ENCODE measurements at regions not wholly inside any gene's neighbourhood (a gene's known extent, or its start where the extent isn't known, plus 50 kb on each side); places are given as distances from the start of the nearest gene placed in this dataset.

DNA sequence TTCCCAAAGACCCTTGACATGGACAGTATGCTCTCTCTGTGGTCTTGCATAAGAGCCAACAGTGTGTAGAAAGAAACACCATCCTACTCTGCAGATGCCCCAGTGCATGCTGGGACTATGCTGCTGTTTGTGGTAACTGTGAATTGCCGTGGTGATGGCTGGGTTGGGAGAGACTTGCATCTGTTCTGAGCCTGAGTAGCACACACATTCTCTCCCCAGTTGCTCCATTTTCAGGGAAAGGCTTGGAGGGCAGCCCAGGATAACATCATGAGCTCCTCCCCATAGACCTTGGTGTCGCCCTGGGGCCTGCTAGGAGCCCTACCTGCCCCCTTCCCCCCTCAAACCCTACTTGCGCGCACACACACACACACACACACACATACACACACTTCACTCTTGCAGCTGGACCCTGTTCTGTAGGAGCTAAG lies 120.9 kb upstream of the IPO9 start:
- no peak overlapping the region for H3K4me3 Mint-ChIP-seq
- no peaks in the 10 kb centered on the region for H3K4me1 Mint-ChIP-seq
- peaks cover 10% of the 10 kb centered on the region for H3K27me3 Mint-ChIP-seq
- no peak for DNase-seq
- no peak overlapping the region for H3K27ac Mint-ChIP-seq
- H3K36me3 Mint-ChIP-seq: no peaks in the 10 kb centered on the region
- no peaks in the 10 kb centered on the region for H3K9me3 Mint-ChIP-seq

DNA sequence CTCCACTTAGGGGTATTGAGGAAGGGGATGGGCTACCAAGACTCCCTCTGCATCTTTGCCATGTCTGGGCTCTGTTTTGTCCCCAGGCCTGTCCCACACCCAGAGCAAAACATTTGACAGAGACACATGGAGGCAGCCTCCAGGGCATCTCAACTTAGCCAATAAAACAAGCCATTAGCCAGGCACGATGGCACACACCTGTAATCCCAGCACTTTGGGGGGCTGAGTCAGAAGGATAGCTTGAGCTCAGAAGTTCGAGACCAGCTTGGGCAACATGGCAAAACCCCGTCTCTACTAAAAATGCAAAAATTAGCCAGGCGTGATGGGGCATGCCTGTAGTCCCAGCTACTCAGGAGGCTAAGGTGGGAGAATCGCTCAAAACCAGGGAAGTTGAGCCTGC lies 120.3 kb upstream of the IPO9 start:
- Mint-ChIP-seq H3K4me1 (no peaks in the 10 kb centered on the region), H3K9me3 (no peaks in the 10 kb centered on the region), H3K36me3 (no peaks in the 10 kb centered on the region), H3K27ac (no peak overlapping the region), H3K27me3 (peaks cover 10% of the 10 kb centered on the region), H3K4me3 (no peak overlapping the region)
- no peak for DNase-seq

DNA sequence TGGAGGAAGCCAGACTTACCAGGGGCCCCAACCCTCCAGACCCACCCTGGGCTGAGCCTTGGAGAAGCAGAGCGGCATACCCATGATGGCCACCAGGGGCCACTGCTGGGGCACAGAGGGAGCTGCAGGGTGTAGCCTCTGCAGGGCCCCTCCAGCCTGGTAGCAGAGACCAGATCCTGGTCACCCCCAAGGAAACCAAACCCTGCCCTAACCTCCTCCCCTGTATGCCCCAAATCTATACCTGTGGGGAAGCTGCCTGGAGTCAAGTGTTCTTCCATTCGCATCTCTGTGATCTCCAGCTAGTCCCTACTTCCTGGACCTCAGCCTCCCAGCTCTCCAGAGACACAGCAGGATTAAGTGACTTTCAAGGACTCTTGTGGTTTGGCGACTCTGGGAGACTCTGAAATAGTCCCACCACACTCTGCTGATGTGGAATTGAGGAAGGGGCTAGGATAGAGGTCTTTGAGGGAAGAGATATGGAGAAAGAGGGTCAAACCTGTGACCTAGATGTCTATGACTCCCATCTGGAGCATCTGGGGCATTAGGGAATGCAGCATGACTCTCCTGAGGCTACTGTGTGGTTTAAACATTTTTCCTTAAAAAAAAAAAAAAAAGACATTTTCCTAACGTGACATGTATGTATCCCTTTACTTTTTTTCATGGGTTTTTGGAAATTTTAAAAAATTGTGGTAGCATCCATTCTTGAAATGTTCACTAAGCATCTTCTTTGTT lies 119.2 kb upstream of the IPO9 start:
- no peak overlapping the region for H3K27ac Mint-ChIP-seq
- H3K9me3 Mint-ChIP-seq: no peaks in the 10 kb centered on the region

DNA sequence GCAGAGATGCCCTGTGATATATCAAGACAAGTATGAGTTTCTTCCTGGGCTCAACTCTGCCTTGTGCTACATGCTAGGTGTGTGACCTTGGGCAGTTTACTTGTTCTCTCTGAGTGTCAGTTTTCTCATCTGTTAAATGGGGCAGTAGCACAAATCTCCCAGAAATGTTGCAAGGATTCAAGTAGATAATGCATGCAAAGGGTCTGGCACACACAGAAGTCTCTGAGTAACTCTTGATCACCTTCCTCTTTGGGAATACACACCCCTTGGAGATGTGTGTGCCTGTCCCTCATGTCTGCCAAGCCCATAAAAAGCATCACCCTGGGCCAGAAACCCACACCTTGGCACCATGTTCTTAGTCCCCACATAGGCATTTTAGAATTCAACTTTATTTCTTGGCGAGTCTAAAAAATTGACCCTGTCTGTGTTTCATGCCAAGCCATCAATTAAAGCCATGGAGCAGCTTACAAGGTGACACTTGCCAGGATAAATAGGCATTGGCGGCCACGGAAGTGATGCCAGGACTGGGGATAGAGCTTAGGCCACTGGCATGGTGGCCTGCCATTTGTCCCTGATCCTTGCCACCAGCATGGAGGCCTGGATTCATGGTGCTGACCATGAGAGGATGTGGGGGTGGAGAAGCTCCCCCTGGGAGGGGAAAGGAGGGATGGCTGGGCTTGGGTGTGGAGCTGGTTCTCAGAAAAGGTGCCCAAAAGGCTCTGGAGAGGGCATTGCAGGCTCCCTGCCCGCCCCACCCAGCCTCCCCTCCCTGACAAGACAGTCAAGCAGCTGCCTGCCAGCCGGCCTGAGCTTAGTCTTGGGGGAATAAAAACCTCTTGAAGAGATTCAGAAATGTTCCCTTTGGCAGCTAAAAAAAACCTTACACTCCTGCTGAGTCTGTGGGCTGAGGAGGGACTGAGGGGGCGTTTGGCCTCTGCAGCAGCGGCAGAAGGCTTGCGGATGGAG lies 118.0 kb upstream of the IPO9 start:
- Mint-ChIP-seq H3K27me3 (peaks cover under 1% of the 10 kb centered on the region), H3K9me3 (no peaks in the 10 kb centered on the region), H3K27ac (no peak overlapping the region), H3K36me3 (no peaks in the 10 kb centered on the region), H3K4me1 (no peaks in the 10 kb centered on the region), H3K4me3 (no peak overlapping the region)
- no peak for DNase-seq

More for the DNA sequence above, 119.2 kb upstream of the IPO9 start:
- H3K27me3 Mint-ChIP-seq: peaks cover 10% of the 10 kb centered on the region
- peak; percentile 65 for DNase-seq
- no peaks in the 10 kb centered on the region for H3K36me3 Mint-ChIP-seq
- no peak overlapping the region for H3K4me3 Mint-ChIP-seq
- no peaks in the 10 kb centered on the region for H3K4me1 Mint-ChIP-seq

DNA sequence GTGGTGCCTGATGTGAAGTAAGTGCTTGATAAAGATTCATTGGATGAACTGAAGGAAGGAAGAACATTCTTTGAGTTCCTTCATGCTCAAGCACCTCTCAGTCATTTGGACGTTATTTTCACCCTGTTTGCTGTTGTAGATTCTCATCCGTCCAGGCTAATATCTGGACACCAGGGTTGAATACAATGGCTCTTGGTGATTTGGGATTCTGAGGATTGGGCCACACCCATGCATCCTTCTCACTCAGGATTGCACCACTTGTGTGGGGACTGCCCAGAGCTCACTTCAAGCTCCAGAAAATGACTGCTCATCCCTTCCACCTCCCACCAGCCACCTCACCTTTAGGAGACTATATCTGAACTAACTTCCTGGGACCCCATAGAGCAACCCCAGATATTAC lies 117.1 kb upstream of the IPO9 start:
- H3K27ac Mint-ChIP-seq: no peak overlapping the region

DNA sequence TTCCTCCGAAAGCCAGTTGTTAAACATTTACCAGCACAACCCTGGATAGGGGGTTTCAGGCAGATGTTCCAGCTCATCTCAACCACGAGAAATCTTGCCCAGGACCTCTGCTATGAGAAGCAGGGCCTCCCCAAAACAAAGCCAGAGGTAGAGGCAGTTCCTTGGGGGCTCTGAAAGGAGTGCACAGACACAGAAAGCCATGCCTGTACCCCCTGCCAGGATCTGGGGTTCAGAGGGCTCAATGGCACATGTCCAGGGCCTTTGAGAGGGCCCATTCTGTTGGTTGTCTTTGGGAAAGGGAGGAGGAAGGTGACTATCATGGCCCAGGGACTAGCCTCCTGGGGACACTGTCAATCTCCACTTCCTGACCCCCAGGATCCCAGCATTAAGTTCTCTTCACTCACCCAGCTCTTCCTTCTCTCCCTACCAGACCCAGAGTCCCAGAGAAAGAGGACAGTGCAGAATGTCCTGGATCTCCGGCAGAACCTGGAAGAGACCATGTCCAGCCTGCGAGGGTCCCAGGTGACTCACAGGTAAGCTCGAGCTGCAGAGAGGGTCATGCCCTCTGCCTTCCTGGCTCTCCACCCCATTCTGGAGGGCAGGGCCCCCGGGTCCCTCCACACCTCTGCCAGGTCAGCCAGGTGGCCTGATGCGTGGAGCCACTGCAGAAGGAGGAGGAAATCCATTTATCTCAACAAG lies 116.4 kb upstream of the IPO9 start:
- H3K27ac Mint-ChIP-seq: no peak overlapping the region
- no peaks in the 10 kb centered on the region for H3K9me3 Mint-ChIP-seq
- no peak for DNase-seq
- H3K4me3 Mint-ChIP-seq: no peak overlapping the region
- H3K27me3 Mint-ChIP-seq: no peaks in the 10 kb centered on the region
- H3K36me3 Mint-ChIP-seq: no peaks in the 10 kb centered on the region
- no peaks in the 10 kb centered on the region for H3K4me1 Mint-ChIP-seq

More for the DNA sequence above, 117.1 kb upstream of the IPO9 start:
- Mint-ChIP-seq H3K27me3 (no peaks in the 10 kb centered on the region), H3K36me3 (no peaks in the 10 kb centered on the region), H3K9me3 (no peaks in the 10 kb centered on the region), H3K4me3 (no peak overlapping the region), H3K4me1 (no peaks in the 10 kb centered on the region)
- no peak for DNase-seq

DNA sequence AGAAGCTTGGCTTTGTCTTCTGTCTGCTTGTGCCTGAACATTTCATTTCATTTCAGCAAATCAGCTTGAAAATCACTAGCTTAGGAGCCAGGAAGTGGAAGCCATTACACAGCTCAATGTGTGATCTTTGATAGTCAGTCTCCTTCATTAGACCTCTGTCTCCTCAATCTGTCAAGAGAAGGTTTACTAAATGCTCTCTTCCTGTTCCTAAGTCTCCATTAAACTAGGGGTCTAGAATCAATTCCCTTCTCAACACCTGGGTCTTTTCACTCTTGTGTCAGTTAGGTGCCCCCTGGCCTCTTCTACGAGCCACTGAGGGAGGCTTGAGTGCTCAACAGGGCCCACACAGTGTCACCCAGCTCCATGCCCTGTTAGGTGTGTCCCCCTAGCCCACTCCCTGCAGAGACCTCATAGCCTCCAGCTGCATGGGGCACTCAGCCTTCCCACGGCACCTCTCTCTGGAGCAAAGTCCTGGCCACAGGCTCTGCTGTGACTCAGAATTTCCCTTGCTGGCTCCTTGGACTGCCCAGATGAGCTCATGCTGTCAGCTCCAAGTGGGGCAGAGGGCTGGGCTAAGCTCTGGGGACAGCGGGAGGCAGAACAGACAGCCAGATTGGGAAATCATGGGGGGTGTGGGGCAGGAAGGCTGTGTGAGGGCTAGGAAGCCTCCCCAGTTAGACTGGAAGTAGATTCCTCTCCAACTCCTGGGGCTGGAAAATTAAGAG lies 115.7 kb upstream of the IPO9 start:
- Mint-ChIP-seq H3K9me3 (no peaks in the 10 kb centered on the region), H3K27me3 (no peaks in the 10 kb centered on the region), H3K4me3 (no peak overlapping the region), H3K36me3 (no peaks in the 10 kb centered on the region), H3K4me1 (no peaks in the 10 kb centered on the region), H3K27ac (no peak overlapping the region)
- no peak for DNase-seq

DNA sequence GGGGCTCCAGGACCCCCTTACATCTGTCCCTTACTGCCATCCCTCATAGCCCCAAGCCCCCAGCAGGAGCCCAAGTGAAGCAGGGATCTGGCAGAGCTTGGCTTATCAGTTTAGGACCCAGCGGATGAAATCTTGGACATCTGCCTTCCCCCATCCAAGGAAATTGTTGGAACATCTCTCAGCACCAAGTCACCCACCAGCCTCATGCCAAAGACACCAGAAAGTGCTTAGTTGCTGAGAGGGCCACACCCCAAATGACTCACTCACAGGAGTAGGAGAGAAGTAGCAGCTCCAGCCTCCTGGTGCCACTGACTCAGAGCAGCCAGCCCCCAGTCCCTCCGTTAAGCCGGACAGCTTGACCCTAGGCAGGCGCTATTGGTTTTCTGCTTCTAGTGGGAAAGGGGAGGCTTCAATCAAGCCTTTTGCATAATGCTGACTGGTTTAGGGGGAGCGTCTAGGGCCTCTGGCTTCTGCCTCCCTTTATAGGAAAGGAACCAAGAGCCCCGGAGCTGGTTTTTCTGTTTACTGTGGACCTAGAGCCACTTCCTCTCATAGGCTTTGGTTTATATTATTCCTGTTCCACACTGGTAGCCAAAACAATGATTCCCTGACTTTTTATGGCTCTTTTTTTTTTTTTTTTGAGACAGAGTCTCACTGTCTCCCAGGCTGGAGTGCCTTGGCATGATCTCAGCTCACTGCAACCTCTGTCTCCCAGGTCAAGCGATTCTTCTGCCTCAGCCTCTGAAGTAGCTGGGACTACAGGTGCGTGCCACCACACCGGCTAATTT lies 114.2 kb upstream of the IPO9 start:
- Mint-ChIP-seq H3K27me3 (no peaks in the 10 kb centered on the region), H3K4me3 (no peak overlapping the region), H3K9me3 (no peaks in the 10 kb centered on the region), H3K4me1 (no peaks in the 10 kb centered on the region), H3K36me3 (no peaks in the 10 kb centered on the region), H3K27ac (no peak overlapping the region)
- DNase-seq: no peak

DNA sequence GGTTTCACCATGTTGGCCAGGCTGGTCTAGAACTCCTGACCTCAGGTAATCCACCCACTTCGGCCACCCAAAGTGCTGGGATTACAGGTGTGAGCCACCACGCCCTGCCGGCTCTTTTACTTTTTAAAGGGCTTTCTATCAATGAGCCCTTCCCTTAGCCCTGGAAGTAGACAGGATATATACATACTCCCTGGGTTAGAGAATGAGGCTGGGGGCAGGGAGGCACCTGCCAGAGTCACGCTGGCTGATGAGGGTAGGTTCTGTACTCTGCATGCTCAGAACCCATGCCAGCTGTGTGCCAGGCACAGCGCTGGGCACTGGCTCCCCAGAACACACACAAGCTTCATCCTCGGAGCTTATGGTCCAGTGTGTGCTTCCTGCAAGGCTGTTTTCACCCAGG lies 113.6 kb upstream of the IPO9 start:
- Mint-ChIP-seq H3K27ac (no peak overlapping the region), H3K36me3 (no peaks in the 10 kb centered on the region), H3K9me3 (no peaks in the 10 kb centered on the region), H3K27me3 (no peaks in the 10 kb centered on the region), H3K4me3 (no peak overlapping the region), H3K4me1 (no peaks in the 10 kb centered on the region)
- DNase-seq: no peak

DNA sequence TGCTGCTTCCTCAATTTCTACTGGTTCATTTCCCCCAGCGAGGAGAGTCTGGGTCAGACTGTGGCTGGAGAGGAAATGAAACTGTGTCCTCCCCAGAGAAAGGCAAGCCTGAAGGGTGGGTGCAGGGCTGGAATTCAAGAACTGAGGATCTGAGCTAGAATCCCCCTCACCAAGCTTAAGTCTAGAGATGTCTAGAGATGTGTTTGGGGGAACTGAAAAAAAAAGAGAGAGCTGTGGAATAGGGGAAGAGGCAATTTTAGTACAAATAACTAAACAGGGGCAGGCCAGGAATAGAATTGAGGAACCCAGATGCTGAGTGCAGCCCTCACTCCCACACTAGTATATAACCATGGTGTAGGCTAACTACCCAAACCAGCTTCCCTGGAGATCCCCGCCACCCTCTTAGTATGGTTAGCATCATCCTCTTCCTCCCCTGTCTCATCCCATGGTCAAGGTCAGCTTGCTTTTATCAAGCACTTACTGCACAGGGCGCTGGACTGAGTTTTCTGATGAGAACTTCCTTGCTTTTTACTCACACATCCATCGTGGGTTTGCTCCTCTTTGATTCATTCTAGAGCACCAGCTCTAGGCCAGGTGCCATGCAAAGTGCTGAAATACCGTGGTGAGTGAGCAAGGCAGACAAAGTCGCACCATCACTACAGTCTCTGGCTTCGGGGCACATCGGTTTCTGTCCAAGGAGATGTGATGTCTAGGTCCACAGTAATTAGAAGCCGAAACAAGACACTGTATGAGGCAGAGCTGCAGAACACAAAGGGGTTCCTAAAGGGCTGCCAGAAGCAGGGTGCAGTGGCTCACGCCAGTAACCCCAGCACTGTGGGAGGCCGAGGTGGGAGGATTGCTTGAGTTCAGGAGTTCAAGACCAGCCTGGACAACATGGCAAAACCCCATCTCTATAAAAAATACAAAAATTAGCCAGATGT lies 112.9 kb upstream of the IPO9 start:
- no peaks in the 10 kb centered on the region for H3K36me3 Mint-ChIP-seq
- no peak overlapping the region for H3K4me3 Mint-ChIP-seq
- H3K27me3 Mint-ChIP-seq: no peaks in the 10 kb centered on the region
- no peak for DNase-seq
- H3K9me3 Mint-ChIP-seq: no peaks in the 10 kb centered on the region
- H3K27ac Mint-ChIP-seq: no peak overlapping the region
- H3K4me1 Mint-ChIP-seq: no peaks in the 10 kb centered on the region

DNA sequence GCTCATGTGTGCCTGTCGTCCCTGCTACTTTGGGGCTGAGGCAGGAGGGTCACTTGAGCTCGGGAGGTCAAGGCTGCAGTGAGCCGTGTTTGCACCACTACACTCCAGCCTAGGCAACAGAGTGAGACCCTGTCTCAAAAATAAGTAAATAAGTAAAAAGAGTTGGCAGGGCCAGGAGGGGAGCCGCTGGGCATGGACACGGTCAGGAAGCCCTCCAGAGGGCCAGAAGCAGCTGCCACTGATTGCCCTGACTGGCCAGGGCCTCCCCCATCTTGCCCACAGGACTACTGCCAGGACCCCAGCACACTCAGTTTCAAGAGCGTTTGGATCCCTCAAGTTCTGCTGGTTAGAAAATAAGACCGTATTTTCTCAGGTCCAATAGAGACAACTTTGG lies 112.2 kb upstream of the IPO9 start:
- Mint-ChIP-seq H3K4me3 (no peak overlapping the region), H3K27ac (no peak overlapping the region), H3K4me1 (no peaks in the 10 kb centered on the region), H3K36me3 (no peaks in the 10 kb centered on the region), H3K9me3 (no peaks in the 10 kb centered on the region), H3K27me3 (no peaks in the 10 kb centered on the region)
- no peak for DNase-seq

DNA sequence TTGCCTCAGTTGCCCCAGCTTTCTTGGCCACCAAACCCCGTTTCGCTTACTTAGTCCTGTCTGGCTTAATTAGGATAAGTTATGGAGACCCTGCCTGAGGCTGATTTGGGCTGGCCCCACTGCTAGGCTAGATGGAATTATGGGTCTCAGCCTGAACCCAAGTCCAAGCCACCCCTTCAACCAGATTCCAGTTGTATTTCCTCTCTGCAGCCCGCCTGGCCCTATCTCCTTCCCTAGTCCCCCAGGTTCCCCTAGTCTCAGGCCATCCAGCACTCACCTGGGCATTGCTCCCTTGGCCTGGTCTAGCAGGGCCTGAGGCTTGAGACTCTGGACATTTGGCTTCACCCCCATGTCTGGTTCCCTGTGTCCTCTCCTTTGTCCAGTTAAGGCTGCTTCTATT lies 111.7 kb upstream of the IPO9 start:
- Mint-ChIP-seq H3K4me3 (no peak overlapping the region), H3K27me3 (no peaks in the 10 kb centered on the region), H3K9me3 (no peaks in the 10 kb centered on the region), H3K27ac (no peak overlapping the region), H3K36me3 (no peaks in the 10 kb centered on the region), H3K4me1 (no peaks in the 10 kb centered on the region)
- DNase-seq: no peak

All from activated naive CD8-positive, alpha-beta T cell treated with anti-CD3 and anti-CD28 coated beads for 36 hours (primary cell).